Fibroblast of gingiva (primary cell): ENCODE measurements at regions not wholly inside any gene's neighbourhood (a gene's known extent, or its start where the extent isn't known, plus 50 kb on each side); places are given as distances from the start of the nearest gene placed in this dataset.

Source experiments
- DNase-seq: peaks from one replicate; pipeline ENCODE4 v3.0.0-alpha.2; 2011; ENCODE audit warnings: low read depth

DNA sequence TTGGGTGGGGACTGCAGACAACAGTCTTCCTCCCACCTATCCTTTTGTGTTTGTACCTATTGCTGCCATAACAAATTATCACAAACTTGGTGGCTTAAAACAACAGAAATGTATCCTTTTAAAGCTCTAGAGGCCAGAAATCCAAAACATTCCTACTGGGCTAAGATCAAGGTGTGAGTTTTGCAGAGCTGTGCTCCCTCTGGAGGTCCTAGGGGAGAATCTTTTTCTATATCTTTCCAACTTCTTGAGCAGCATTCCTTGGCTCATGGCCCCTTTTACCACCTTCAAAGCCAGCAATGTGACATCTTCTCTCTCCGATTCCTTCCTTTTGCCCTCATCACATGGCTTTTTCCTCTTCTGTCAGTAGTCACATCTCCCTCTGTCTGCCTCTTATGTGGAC is 190.6 kb downstream of the TTC8 start:
- no peak for DNase-seq

DNA sequence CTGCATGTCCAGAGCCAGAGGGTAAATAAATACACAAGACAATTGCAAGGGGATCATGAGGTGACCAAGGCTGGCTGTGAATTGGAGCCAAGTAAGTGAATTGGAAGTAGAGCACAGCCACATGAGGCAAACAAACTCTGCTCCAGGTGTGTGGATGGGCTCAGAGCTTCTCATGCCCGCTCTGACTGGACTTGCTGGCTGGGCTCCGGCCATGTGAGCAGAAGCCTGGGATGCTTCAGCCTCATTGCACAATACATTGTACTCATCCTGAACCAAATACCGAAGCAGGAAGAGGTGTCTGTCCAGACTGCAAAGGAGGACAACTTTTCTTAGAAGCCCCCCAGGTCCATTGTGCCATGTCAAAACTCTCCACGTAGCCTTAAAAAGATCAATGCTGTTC is 193.0 kb downstream of the TTC8 start:
- no peak for DNase-seq

DNA sequence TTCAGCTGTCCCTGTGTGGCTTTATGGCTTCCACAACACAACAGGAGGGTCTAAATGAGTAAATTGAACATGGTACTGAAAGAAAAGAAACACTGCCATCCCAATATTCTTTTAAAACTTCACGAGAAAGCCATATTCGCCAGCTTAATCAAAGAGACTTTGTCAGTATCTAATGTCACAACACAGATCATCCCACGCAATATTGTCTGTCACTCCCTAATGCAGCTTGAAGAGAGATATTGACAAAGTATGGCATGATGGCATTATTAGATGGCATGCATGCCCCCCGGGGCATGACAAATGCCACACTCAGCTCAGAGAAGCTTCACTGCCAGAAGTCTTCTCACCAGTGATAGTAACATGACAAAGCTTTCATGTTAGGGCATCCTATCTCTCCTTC is 197.8 kb downstream of the TTC8 start:
- DNase-seq, result no peak

DNA sequence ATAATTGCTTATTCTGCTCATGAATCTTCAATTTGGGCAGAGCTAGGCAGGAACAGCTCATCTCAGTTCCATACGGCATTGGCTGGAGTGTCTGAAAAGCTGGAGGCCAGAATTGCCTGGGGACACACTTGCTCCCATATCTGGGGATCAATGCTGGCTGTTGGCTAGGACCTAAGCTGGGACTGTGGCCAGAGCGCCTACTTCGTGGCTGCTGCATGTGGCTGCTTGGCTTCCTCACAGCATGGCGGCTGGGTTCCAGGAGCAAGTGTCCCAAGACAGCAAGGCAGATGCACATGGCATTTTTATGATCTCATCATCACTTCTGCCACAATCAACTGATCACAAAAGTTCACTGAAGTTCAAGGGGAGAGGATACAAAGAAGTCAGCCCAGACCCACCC is 200.2 kb downstream of the TTC8 start:
- DNase-seq, result no peak

DNA sequence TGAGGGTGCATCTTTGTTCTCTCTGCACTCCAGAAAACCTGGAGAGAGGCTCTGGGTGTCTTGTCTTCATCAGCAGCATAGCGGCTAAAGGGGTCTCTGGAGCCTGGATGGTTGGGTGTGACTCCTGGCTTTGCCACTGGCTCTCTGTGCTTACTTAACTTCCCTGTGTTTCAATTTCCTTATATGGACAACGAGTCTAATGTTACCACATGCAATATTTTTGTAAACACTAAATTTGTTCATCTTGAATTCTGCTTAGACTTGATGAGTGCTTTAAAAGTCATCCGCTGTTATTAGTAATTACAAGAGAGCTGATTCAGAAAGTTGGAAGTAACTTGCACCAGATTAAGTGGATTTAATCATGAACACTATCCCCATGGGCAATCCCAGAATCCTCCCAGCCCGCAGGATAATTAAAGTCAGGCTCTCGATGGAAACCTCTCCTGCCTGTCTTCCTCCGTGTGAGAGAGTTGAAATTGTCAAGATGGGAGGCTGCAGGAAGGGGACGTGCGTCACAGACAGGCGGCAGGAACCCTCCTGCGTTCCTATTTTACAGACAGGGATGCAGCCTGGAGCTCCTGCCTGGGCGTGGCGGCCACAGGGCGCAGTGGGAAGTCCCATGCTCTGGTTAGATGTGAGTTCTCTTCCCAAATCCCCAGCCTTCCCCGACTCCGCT is 201.2 kb downstream of the TTC8 start:
- peak; percentile 92 for DNase-seq

DNA sequence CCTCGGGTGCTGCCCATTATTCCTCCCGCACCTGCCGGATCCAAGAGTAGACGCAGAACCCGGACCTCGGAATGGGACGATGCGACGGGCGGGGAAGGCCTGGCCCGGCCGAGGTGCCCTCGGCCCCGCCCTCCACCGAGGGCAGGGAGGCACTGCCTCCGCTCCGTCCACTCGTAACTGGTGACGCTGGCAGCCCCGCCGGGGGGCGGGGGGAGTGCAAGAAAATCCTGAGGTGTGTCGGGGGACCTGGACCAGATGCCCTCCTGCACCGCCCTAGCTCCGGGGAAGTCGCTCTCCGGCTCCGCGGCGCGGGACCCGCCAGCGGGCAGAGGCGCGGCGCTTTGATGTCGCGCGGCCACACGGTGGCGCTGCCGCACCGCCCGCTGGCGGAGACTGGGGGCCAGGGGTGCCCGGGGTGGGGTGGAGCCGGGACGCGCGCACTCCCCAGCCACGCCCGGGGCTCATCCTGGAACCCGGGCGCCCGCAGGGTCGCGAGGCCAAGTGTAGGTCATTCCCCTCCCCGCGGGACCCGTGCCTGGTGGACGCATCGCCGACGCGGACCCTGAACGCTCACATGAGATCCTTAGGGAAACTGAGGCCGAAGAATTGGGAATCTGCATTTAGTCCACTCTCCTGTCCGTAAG is 202.8 kb downstream of the TTC8 start:
- DNase-seq, result peak; percentile 30

DNA sequence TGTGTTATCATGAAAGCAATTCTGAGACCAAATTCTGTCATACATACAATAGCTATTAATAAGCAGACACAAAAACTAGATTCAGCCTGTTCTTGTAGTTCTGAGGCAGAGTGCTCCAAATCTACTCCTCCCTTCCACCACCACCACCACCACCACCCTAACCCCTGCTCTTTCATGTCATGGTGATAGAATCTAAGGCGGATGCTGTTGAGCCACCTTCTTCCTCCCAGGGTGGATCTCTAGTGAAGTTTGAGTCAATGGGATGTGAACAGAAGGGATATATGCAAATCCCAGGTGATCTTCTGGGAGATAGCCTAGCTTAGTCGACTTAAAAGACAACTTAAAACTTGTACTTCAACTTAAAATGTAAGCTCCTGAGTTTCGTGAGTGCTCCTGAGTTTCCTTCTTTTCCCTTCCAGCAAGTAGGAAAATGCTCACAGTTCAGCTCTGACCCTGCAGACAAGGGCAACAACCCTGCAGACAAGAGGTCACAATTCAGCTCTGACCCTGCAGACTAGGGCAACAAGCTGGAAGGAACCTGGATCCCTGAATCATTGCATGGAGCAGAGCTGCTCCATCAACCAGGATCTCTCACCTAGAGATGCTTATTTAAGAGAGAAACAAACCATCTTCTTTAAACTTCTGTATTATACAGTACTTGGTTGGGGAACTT is 204.1 kb downstream of the TTC8 start:
- no peak for DNase-seq

DNA sequence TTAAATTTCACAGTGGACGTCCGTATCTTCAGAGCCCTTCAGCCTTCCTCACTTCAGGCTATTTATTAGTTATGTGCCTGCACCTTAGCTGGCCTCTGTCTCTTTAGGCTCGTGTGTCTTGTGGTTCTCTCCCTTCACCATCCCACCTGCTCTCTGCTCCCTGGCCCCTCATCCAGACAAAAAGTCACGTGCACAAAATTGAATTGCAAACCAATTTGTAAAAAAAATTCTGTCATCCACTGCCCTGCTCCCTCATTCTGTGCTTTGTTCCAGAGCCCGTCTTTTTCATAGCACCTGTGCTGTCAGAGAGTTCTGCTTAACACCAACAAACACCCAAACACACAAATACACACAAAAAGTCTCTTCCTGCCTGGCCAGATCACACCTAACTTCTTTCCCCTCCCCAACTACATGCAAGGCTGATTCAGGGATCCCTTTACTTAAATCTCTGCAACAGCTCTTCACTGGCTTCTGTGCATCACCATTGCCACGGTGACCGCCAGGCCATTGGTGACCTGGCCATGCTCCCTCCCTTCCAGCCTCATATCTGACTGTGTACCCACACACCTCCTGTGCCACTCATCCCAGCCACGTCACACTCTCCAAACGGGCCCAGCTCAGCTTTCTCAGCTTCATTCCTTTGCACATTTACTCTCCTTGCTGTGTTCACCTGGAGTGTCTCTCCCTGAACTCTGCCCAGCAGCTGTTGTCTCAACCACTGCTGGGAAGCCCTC is 205.7 kb downstream of the TTC8 start:
- DNase-seq, result no peak

DNA sequence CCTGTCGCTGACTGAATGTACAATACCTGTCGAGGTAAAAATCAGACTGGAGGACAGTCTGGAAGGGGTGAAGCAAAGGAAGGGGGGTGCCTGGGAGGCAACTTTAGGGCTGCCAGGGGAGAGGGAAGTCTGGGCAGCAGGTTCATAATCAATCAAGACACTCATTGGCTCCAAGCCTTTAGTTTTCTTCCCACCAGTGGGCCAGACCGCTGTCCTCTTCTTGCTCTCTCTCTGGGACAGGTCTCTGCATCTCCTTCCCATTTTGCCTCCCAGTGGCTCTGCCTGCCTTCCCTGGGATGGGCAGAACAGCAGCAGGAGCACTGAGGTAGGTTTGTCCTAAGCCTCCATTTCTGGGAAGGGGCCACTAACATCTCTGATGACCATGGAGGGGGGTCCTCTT is 206.5 kb downstream of the TTC8 start:
- no peak for DNase-seq

DNA sequence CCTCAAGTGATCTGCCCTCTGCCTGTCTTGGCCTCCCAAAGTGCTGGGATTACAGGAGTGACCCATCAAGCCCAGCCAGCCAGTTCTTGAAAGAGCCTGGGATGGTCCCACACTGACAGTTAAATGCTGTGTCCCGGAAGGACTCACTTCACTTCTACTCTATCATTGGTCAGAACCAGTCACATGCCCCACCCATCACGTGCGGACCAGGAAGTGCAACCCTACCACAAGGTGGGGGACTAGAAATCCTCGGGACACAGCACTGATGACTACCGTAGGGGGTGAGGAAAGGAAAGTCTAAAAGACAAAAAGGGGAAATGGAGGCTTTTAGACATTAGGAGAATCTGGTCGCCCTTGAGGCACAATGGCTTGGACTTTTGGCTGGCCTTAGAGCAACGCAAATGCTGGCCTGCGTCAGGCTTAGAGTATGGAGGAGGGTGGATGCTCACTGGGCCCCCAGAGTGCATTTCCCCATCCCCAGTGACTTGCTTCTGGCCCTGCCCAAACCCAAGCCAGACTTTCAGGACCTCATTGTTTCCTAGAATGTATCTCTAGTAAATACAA is 207.7 kb downstream of the TTC8 start:
- DNase-seq, result no peak

DNA sequence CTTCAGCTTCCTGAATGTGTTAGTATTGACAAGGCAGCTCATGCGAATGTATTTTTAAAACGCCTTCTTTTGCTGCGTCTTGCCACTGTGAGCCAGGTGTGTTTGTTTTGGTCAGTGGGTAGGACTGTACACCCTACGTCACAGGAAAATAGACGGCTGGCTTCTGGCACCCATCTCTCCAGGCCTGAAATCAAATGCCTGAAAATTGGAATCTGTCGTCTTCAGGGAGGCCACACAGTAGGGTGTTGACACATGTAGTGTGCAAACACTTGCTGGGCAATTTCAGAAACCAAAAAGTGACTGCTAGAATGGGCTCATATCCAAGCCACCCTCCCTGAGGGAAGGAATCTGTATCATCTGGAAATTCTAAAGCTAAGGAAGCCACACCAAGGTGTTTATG is 209.3 kb downstream of the TTC8 start:
- no peak for DNase-seq

DNA sequence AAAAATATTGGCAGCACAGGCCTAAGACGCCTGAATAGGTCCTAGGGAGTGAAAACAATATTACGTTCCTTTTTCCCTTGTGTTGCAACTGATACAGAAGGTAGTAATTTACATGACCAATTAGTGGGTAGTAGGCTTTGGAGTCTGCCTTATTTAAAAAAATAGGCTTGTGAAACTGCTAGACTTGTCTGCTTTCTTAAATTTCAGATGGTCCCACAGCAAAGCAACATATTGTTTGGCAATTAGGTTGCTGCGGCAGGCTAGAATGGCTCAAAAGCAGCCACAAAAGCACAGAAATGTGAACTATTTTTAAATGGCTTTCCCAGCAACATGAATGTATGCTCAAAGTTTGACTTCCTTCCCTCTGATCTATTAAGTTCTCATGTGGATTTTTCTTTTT is 211.9 kb downstream of the TTC8 start:
- peak; percentile 61 for DNase-seq

DNA sequence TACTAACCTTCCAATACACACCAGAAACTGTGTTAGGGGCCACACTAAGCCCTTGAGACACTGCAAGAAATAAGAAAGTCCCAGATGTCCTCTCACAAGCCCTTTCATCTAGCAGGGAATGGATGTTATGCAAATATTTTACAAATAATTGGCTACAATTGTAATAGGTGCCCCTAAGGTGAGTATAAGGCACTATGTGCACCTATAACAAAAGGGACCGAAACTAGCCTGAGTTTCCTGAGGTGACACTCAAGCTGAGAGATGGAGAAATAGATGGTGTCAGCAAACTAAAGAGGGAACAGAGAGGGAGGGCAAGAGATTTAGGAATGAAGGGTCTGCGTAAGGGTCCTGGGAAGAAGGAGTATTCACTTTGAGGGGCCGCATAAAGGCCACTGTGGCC is 212.6 kb downstream of the TTC8 start:
- no peak for DNase-seq

DNA sequence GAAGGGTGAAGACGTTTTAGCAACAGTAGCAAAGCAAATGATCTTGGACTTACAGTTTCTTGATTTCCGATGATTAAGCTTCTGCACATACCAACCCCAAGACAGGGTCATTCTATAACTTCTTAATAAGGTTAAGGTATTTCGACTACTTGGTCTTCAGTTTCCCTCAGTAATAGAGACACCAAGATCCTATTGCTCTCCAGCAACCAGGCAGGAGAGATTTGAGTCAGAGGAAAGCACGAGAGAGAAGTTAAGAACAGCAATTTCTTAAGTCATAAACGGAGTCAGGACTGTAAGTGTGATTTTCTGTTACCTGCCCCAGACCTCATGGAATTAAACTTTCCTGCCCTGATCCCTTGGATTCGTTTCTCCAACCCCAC is 215.6 kb downstream of the TTC8 start:
- no peak for DNase-seq

DNA sequence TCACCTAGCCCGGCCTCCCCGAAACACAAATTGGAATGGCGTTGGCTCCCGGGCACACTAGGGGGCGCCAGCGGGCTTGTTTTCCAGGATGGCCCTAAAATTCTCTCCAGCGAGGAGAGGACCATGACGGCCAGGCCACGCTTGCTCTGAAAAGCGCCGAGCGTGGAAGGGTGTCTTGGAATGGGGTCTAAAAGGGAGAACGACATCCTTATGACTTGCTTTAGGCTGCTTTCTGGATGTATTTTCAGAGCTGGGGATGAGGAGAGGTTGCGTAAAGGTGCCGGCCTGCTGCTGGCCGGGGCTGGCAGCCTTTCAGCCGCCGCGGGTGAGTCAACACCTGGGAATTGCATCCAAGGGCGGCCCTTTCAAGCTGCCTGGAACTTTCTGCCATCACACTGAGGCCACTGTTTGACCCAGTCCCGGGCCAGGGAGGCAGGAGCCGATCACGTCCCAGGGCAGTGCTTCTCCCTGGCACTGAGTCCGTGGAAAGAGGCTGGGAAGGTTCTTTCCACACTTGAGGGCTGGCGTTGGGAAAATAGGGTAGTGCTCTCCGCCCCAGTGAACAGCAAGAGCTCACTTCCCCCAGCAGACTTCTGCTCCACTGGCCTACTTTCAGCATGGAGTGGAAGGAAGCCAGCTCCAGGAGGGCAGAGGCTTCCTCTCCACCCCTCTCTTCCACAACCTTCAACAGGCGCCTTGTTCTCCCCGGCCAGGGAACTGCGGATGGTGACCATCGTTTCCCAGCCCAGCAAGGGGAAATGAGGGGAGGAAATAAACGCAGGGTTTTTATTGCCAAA is 216.2 kb downstream of the TTC8 start:
- DNase-seq, result peak; percentile 96

DNA sequence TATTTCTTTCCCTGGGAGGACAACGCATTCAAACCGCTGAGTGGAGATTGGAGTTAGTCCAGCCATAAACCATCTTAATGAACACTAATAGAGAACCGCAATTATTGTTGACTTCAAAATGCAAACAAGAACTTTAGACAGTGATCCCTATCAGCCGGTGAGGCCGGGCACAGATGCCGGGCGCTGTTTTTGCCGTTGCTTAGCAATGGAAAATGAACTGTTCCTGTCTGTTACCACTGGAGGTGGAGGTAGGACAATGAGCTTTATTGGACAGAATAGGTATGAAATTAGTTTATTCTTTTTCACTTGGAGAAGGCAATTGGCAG is 216.8 kb downstream of the TTC8 start:
- DNase-seq, result no peak

DNA sequence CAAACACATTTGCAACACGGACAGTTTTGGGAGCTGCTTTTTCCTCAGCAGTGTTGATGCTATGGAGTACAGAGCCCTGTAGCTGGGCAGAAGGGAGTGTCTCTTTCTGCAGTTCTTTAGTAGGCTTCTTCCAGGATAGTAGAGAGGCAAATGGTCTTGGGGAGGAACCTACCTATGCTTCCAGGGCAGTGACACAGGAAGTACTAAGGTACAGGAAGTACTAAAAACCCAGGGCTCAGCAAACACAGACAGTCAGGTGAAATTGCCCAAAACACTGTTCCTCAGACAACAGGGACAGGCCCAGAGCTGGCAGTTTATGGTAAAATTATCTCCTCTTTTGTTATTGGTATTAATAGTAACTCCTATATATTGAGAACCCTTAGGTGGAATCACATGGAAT is 217.6 kb downstream of the TTC8 start:
- DNase-seq, result no peak

DNA sequence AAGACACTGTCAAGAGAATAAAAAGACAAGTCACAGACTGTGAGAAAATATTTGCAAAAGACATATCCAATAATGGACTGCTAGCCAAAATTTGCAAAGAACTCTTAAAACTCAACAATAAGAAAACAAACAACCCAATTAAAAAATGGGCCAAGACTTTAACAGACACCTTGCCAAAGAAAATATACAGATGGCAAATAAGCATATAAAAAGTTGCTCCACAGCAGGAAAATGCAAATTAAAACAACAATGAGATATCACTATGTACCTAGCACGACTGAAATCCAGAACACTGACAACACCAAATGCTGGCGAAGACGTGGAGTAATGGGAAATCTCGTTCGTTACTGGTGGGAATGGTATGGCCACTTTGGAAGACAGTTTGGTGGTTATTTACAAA is 228.9 kb downstream of the TTC8 start:
- peak; percentile 34 for DNase-seq

DNA sequence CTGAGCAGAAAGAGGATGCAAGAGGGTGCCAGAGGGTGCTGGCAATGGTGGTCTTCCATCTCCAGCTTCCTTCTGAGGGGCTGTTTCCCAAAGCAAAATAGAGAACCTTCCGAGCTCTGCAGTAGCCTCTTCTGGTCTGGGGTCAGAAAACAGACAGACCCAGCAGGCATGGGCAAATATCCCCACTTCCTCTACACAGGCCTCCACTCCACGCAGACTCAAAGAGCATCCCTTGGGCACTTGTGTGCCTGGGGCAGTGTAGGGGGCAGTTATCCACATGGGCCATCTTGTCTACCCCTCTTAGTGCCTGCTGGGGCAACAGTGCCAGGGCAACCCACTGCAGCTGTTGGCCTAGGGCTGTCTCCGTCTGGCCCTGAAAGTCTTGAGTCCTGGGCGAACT is 231.9 kb downstream of the TTC8 start:
- DNase-seq, result no peak

DNA sequence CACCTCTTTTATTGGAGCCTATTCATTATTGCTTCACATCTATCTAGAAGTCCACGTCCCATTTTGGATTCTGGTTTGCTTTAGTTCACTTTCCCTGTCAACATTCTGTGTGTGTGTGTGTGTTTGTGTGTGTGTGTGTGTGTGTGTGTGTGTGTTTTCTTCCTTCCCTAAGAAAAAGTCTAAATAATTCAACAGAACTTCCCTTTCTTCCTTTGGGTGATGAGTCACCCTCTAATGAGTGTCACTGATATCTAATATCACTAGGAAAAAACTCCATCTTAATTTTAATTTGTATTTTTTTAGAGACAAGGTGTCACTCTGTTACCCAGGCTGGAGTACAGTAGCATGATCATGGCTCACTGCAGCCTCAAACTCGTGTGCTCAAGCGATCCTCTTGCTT is 234.2 kb downstream of the TTC8 start:
- no peak for DNase-seq

DNA sequence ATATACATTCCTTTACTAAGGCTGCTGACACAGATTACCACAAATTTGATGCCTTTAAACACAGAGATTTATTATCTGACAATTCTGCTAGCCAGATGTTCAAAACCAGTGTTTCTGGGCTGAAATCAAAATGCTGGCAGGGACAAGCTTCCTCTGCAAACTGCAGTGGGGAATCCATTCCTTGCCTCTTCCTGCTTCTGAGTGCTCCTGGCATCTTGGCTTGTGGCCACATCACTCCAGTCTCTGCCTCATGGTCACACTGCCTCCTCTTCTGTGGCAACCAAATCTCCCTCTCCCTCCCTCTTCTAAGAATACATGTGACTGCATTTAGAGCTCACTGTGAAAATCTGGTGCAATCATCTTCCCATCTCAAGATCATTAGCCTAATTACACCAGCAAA is 235.7 kb downstream of the TTC8 start:
- peak; percentile 58 for DNase-seq

DNA sequence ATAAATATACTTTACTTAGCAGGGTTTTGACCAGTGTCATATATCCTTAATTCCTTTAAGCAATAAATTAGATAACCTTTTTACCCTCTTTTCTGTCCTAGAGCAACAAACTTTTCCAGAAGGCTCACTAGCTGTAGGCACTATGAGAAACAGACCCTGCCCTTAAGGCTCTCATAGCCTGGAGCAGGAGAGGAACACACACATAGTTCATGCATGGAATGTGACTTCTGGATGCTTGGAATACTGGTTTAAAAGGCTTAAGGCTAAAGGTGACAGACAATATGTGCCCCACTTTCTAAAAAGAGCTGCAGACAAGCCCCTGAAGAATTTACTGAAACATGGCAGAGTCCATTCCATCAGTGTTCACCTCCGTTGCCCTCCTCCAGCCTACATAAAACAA is 237.2 kb downstream of the TTC8 start:
- no peak for DNase-seq
